CD4-positive, alpha-beta T cell (primary cell): ENCODE measurements at regions not wholly inside any gene's neighbourhood (a gene's known extent, or its start where the extent isn't known, plus 50 kb on each side); places are given as distances from the start of the nearest gene placed in this dataset.

Experiments used
- ATAC-seq: fragments of 200-7000 bp; cut with Tn5 transposase; one replicate; pipeline ENCODE4 v1.10.0; 2022; ENCODE audit warnings: mild to moderate bottlenecking; ENCODE audit not compliant: poor library complexity
- CTCF ChIA-PET: fragments of 350-600 bp; sonication (Branson Sonifier 250); formaldehyde crosslinking; loops from one replicate; lab custom pipeline; 2021; ENCODE audit warnings: antibody characterized with exemption, inconsistent platforms; lab: Charles Lee
- POLR2A ChIA-PET: fragments of 350-600 bp; sonication (Branson Sonifier 250); formaldehyde crosslinking; loops from one replicate; lab custom pipeline; 2021; ENCODE audit warnings: antibody characterized with exemption, inconsistent platforms; lab: Charles Lee
- DNase-seq, 14 experiments: peaks; one replicate each; pipeline ENCODE4 v3.0.0-alpha.2; 2013 to 2020; ENCODE audit warnings: mixed read lengths in 2 of 14
- H3K27ac ChIP-seq, 2 donors: one replicate each; pipeline versions ENCODE4 v1.5.1 to v1.7.0; 2013; ENCODE audit warnings: low read length in 2 of 2, low read depth in 1 of 2, mild to moderate bottlenecking in 1 of 2
- H3K27me3 ChIP-seq, 2 experiments: 1 replicate in 1 of 2; 2 replicates in 1 of 2; pipeline versions ENCODE4 v1.6.1 to v1.7.0; 2013; ENCODE audit warnings: low read length in 2 of 2, control low read depth in 1 of 2, mild to moderate bottlenecking in 1 of 2, moderate library complexity in 1 of 2; ENCODE audit not compliant: insufficient read depth in 2 of 2, control insufficient read depth in 1 of 2
- H3K36me3 ChIP-seq: one replicate; pipeline ENCODE4 v1.6.1; 2013; ENCODE audit warnings: low read length, control low read depth; ENCODE audit not compliant: insufficient read depth
- H3K4me1 ChIP-seq: one replicate; pipeline ENCODE4 v1.6.1; 2013; ENCODE audit warnings: low read length, control low read depth; ENCODE audit not compliant: insufficient read depth
- H3K4me3 ChIP-seq: one replicate; pipeline ENCODE4 v1.5.1; 2013; ENCODE audit warnings: mild to moderate bottlenecking, low read length, moderate library complexity
- H3K9me3 ChIP-seq, 2 experiments: 1 replicate in 1 of 2; 2 replicates in 1 of 2; pipeline versions ENCODE4 v1.6.1 to v1.7.0; 2013; ENCODE audit warnings: low read length in 2 of 2, mild to moderate bottlenecking in 2 of 2, control low read depth in 1 of 2, moderate library complexity in 1 of 2; ENCODE audit not compliant: control insufficient read depth in 1 of 2, insufficient read depth in 1 of 2
- H3K27ac Mint-ChIP-seq: one replicate; pipeline ENCODE4 v1.8.0; 2020; ENCODE audit warnings: mixed read lengths
- H3K27me3 Mint-ChIP-seq: one replicate; pipeline ENCODE4 v1.8.0; 2021; ENCODE audit warnings: mixed read lengths
- H3K36me3 Mint-ChIP-seq: one replicate; pipeline ENCODE4 v1.8.0; 2021; ENCODE audit warnings: low read depth, mixed read lengths
- H3K4me1 Mint-ChIP-seq: one replicate; pipeline ENCODE4 v1.8.0; 2021; ENCODE audit warnings: low read depth, mixed read lengths
- H3K4me3 Mint-ChIP-seq: one replicate; pipeline ENCODE4 v1.8.0; 2020; ENCODE audit warnings: mild to moderate bottlenecking, mixed read lengths
- H3K9me3 Mint-ChIP-seq: one replicate; pipeline ENCODE4 v1.8.0; 2020; ENCODE audit warnings: mixed read lengths
- intact Hi-C, 2 experiments: fragments of 100-400 bp; cut with DNase I in 1 of 2; cut with micrococcal nuclease in 1 of 2; formaldehyde crosslinking; loops; one replicate each; pipeline versions ENCODE4 v1.15.1 to v1.9.0; 2023 to 2025; cut with DNase I, micrococcal nuclease
- TF ChIP-seq, protein P1 (sequence below): fragments of 200-600 bp; IDR thresholded peaks from one replicate; pipeline ENCODE4 v1.8.0; 2022; ENCODE audit warnings: antibody characterized with exemption, mild to moderate bottlenecking

DNA sequence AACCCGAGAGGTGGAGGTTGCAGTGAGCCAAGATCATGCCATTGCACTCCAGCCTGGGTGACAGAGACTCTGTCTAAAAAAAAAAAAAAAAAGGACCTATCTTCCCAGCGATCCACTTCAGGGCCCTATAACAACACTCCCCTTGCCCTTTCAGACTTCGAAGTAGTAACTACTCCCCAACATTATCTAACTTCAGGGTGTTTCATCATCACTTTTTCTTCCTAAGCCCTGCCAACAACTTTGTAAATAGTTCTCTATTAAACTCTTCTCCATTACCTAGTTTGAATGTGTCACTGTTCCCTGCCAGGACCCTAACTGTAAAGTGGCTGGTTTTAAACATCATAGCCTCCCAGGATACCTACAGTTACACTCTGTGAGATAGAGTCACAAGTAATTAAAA lies 220.8 kb downstream of the BTG1 start:
- no peaks in the 10 kb centered on the region for H3K27me3 Mint-ChIP-seq
- Histone ChIP-seq H3K36me3 (no peaks in the 10 kb centered on the region), H3K27ac (no peak overlapping the region), H3K4me3 (no peak overlapping the region), H3K27me3 (no peaks in the 10 kb centered on the region), H3K4me1 (no peaks in the 10 kb centered on the region), H3K9me3 (peaks cover 0 to 11% of the 10 kb centered on the region in 2 experiments)
- ATAC-seq (no peak), DNase-seq (no peak)
- ChIA-PET POLR2A (no interaction called here), CTCF (interaction anchor here (1.0 kb wide), 1 partner anchor 146 kb away, joined by 3 read pairs; no protein-coding TSS in a partner anchor)
- TF ChIP-seq, protein P1, sequence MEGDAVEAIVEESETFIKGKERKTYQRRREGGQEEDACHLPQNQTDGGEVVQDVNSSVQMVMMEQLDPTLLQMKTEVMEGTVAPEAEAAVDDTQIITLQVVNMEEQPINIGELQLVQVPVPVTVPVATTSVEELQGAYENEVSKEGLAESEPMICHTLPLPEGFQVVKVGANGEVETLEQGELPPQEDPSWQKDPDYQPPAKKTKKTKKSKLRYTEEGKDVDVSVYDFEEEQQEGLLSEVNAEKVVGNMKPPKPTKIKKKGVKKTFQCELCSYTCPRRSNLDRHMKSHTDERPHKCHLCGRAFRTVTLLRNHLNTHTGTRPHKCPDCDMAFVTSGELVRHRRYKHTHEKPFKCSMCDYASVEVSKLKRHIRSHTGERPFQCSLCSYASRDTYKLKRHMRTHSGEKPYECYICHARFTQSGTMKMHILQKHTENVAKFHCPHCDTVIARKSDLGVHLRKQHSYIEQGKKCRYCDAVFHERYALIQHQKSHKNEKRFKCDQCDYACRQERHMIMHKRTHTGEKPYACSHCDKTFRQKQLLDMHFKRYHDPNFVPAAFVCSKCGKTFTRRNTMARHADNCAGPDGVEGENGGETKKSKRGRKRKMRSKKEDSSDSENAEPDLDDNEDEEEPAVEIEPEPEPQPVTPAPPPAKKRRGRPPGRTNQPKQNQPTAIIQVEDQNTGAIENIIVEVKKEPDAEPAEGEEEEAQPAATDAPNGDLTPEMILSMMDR = no peak
- H3K27ac Mint-ChIP-seq = no peak overlapping the region
- H3K9me3 Mint-ChIP-seq = no peaks in the 10 kb centered on the region
- intact Hi-C loops = no loop called here
- H3K36me3 Mint-ChIP-seq = no peaks in the 10 kb centered on the region
- H3K4me1 Mint-ChIP-seq = peaks cover 30% of the 10 kb centered on the region
- H3K4me3 Mint-ChIP-seq = no peak overlapping the region

GRCh38 chr12:91923864-91924263 lies 221.8 kb downstream of the BTG1 start:
- no peak overlapping the region for H3K4me3 ChIP-seq
- no peaks in the 10 kb centered on the region for H3K9me3 Mint-ChIP-seq
- peaks cover 32% of the 10 kb centered on the region for H3K4me1 Mint-ChIP-seq
- H3K27ac ChIP-seq = no peak overlapping the region
- H3K27me3 Mint-ChIP-seq = no peaks in the 10 kb centered on the region
- H3K36me3 Mint-ChIP-seq = no peaks in the 10 kb centered on the region
- no peaks in the 10 kb centered on the region for H3K27me3 ChIP-seq
- no peak overlapping the region for H3K27ac Mint-ChIP-seq
- intact Hi-C loops = no loop called here
- no peak overlapping the region for H3K4me3 Mint-ChIP-seq
- TF ChIP-seq, protein P1 = no peak
- ATAC-seq (no peak), DNase-seq (no peak)
- H3K36me3 ChIP-seq = no peaks in the 10 kb centered on the region
- H3K4me1 ChIP-seq = no peaks in the 10 kb centered on the region
- peaks cover 0 to 11% of the 10 kb centered on the region in 2 experiments for H3K9me3 ChIP-seq
- POLR2A ChIA-PET = no interaction called here
- CTCF ChIA-PET = no interaction called here

DNA sequence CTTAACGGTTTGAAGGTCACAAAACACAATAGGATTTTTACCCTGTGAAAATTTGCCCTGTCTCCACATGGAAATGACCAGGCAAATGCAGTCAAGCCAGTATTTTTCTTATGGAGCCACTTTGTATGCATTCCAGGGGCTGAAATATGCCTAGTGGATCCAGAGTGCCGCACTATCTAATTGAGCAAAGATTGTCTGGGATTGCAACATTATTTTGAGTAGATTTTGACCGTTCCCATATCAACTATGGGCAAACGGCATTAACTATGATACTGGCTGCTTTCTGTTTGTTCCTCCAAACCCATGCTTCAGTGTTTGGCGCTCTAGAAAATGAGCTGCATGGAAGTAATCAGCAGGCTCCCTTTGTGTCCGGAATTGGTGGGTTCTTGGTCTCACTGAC lies 223.0 kb downstream of the BTG1 start:
- Mint-ChIP-seq H3K4me1 (peaks cover 43% of the 10 kb centered on the region), H3K36me3 (no peaks in the 10 kb centered on the region), H3K4me3 (no peak overlapping the region), H3K9me3 (no peaks in the 10 kb centered on the region), H3K27me3 (no peaks in the 10 kb centered on the region), H3K27ac (no peak overlapping the region)
- H3K27ac ChIP-seq = no peak overlapping the region
- H3K4me3 ChIP-seq = no peak overlapping the region
- no peak for ATAC-seq
- intact Hi-C loops = no loop called here
- no peaks in the 10 kb centered on the region for H3K27me3 ChIP-seq
- H3K9me3 ChIP-seq = peaks cover 0 to 11% of the 10 kb centered on the region in 2 experiments
- no peak for DNase-seq
- ChIA-PET CTCF (no interaction called here), POLR2A (interaction anchor here (1.0 to 1.4 kb wide), 2 partner anchors 45 to 222 kb away, joined by 3 to 4 read pairs; no protein-coding TSS in a partner anchor)
- H3K4me1 ChIP-seq = no peaks in the 10 kb centered on the region
- TF ChIP-seq, protein P1 = no peak
- H3K36me3 ChIP-seq = no peaks in the 10 kb centered on the region
